ENCODE measurements at regions not wholly inside any gene's neighbourhood (a gene's known extent, or its start where the extent isn't known, plus 50 kb on each side); places are given as distances from the start of the nearest gene placed in this dataset.

DNA sequence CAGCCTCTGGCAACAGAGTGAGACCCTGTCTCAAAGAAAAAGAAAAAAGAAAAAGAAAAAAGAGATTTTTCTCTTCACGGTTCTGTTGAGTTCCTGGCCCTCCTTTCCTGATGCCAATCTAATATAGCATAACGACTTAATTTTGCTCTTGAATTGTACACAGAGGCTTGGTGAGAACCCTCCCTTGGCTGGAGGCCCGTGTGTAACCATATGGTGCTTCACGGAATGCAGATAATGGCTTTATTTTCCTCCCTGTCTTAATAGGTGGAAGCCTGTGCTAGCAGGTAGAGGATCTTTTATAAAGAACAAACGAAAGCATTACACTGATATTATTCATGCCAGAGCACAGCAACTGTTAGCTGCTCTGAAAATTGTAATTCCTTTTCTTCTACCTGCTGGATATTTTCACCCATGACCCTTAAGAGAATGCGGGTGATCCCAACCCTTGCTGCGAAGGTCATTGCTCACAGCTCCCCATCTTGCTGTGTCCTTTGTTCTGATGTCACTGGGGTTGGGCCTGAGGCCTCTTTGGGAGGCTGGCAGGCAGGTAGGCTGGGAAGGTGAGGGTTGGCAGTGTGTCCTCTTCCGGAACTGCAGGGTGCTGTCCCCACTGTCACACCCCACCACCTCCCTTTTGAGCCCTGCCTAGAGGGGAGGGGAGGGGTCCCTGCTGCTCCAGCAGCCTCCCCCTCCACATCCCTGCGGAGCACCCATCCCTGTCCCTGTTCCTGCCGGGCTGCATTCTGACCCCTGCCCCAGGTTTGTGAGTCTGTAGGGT is 83.8 kb upstream of the STOX2 start:
- H3K9me3 Mint-ChIP-seq: no peaks in the 10 kb centered on the region
- H3K4me3 Mint-ChIP-seq: no peak overlapping the region
- no peak for DNase-seq
- CTCF ChIA-PET: no interaction called here
- intact Hi-C loops (cut with micrococcal nuclease): no loop called here
- H3K27me3 Mint-ChIP-seq (ENCODE audit: low read depth): peaks cover under 1% of the 10 kb centered on the region
- H3K4me1 Mint-ChIP-seq (ENCODE audit: low read depth): no peaks in the 10 kb centered on the region
- no peaks in the 10 kb centered on the region for H3K36me3 Mint-ChIP-seq (ENCODE audit: low read depth)
- H3K27ac Mint-ChIP-seq: no peak overlapping the region

DNA sequence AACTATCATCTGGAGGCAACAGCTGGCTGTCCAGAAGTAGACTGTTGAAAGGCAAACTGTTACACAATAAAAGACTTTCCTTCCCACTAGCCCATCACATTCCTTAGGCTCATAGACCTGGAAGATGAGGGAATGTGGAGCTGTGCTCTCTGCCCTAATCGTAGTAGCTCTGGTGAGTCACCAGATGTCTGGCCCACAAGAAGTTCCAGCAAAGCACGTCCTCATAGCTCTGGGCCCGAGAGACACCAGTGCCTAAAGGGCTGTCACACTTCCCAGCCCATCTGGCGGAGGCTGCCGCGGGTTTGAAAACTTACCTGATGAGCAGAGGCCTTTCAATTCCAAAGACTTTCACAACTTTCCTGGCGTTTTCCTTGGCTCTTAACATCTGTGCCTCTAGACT is 81.7 kb upstream of the STOX2 start:
- H3K36me3 Mint-ChIP-seq (ENCODE audit: low read depth): no peaks in the 10 kb centered on the region
- no peak for DNase-seq
- peaks cover 6% of the 10 kb centered on the region for H3K4me1 Mint-ChIP-seq (ENCODE audit: low read depth)
- H3K4me3 Mint-ChIP-seq: no peak overlapping the region
- CTCF ChIA-PET: interaction anchor here (0.6 kb wide), 1 partner anchor 771 kb away, joined by 3 read pairs; no protein-coding TSS in a partner anchor
- H3K9me3 Mint-ChIP-seq: no peaks in the 10 kb centered on the region
- intact Hi-C loops (cut with micrococcal nuclease): no loop called here
- H3K27me3 Mint-ChIP-seq (ENCODE audit: low read depth): no peaks in the 10 kb centered on the region
- H3K27ac Mint-ChIP-seq: no peak overlapping the region

DNA sequence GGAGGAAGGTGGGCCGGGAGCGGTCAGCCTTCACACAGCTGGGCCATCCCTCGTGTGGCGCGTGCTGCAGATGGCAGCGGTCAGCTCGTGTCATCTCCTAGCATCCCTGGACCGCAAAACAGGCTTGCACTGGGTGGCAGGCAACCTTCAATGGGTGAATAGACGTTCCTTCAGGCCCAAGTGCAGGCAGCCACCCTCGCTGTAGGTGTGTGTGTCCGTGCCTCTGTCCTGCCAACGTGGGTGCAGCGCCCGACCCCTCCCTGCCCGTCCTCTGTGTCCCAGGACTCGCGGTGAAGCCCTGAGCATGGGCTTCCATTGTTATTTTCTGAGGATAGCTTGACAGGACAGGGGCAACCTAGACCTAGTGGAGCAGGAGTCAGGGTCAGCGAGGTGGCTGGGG is 79.8 kb upstream of the STOX2 start:
- no peaks in the 10 kb centered on the region for H3K36me3 Mint-ChIP-seq (ENCODE audit: low read depth)

DNA sequence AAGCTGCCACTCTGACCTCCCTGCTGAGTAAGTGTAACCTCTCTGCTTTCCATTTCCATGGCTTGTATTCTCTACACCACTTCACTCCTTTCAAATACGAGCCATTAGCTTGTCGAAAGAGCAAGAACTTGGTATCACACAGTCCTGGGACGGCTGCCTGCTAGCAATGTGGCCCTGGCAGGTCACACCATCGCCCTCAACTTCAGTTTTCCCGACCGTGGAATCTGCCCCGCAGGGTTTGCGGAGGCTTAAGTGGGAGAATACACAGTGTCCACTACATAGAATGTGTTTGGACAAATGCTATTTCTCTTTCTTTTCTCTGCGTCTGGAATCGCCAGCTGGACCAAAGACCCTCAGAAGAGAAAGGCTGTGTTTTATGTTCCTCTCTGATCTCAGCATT is 78.6 kb upstream of the STOX2 start:
- Mint-ChIP-seq H3K9me3 (no peaks in the 10 kb centered on the region), H3K27ac (no peak overlapping the region), H3K4me1 (ENCODE audit: low read depth) (peaks cover 9% of the 10 kb centered on the region), H3K27me3 (ENCODE audit: low read depth) (no peaks in the 10 kb centered on the region), H3K36me3 (ENCODE audit: low read depth) (no peaks in the 10 kb centered on the region), H3K4me3 (no peak overlapping the region)
- CTCF ChIA-PET: no interaction called here
- intact Hi-C loops (cut with micrococcal nuclease): no loop called here
- DNase-seq: no peak

More for the DNA sequence above, 79.8 kb upstream of the STOX2 start:
- intact Hi-C loops (cut with micrococcal nuclease): no loop called here
- Mint-ChIP-seq H3K4me3 (no peak overlapping the region), H3K27me3 (ENCODE audit: low read depth) (no peaks in the 10 kb centered on the region), H3K27ac (no peak overlapping the region), H3K4me1 (ENCODE audit: low read depth) (peaks cover 9% of the 10 kb centered on the region), H3K9me3 (no peaks in the 10 kb centered on the region)
- CTCF ChIA-PET: interaction anchor here (0.6 kb wide), 1 partner anchor 44 kb away, joined by 3 read pairs; no protein-coding TSS in a partner anchor
- DNase-seq: no peak

DNA sequence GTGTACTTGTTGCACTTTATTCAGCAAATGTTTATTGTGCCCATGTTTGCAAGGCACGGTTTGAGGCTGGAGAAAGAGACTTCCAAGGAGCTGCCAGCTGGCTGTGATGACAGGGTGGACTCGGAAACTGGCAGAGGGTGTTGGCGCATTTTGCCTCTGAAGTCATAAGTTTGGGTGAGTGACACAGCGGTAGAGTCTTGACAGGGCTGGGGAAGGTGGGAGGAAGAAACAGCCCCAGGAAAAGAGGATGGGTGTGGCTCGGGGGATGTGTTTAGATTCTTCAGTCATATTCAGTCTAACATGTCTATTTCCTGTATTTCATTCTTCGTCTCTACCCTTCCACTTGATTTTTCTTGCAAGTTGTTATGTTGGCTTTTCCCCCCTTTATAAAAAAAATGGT is 77.0 kb upstream of the STOX2 start:
- peak; percentile 23 for DNase-seq

DNA sequence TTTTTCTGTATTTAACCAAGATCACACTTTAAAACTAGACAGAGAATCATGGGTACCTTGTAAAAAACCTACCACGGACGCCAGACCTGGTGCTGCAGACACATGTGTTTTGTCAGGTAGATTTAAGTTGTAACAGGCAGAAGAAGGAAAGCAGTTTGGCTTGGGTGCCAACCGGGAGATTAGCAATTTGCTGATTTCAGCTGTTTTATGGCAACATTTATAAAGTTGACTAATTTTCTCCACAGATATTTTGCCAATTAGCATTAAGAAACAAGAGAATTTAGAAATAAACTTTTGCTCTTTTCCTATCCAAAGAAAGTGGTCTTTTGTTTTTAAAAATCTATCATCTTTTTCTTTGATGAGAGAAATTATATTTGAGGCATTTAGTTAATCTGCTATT is 76.3 kb upstream of the STOX2 start:
- intact Hi-C loops (cut with micrococcal nuclease): no loop called here
- no peaks in the 10 kb centered on the region for H3K27me3 Mint-ChIP-seq (ENCODE audit: low read depth)
- H3K36me3 Mint-ChIP-seq (ENCODE audit: low read depth): no peaks in the 10 kb centered on the region
- no peak overlapping the region for H3K27ac Mint-ChIP-seq
- no peak overlapping the region for H3K4me3 Mint-ChIP-seq
- no peak for DNase-seq
- peaks cover 9% of the 10 kb centered on the region for H3K4me1 Mint-ChIP-seq (ENCODE audit: low read depth)
- H3K9me3 Mint-ChIP-seq: no peaks in the 10 kb centered on the region
- CTCF ChIA-PET: no interaction called here

More for the DNA sequence above, 77.0 kb upstream of the STOX2 start:
- intact Hi-C loops (cut with micrococcal nuclease): no loop called here
- Mint-ChIP-seq H3K9me3 (no peaks in the 10 kb centered on the region), H3K4me1 (ENCODE audit: low read depth) (peaks cover 9% of the 10 kb centered on the region), H3K36me3 (ENCODE audit: low read depth) (no peaks in the 10 kb centered on the region), H3K27me3 (ENCODE audit: low read depth) (no peaks in the 10 kb centered on the region), H3K27ac (no peak overlapping the region), H3K4me3 (no peak overlapping the region)
- CTCF ChIA-PET: no interaction called here

DNA sequence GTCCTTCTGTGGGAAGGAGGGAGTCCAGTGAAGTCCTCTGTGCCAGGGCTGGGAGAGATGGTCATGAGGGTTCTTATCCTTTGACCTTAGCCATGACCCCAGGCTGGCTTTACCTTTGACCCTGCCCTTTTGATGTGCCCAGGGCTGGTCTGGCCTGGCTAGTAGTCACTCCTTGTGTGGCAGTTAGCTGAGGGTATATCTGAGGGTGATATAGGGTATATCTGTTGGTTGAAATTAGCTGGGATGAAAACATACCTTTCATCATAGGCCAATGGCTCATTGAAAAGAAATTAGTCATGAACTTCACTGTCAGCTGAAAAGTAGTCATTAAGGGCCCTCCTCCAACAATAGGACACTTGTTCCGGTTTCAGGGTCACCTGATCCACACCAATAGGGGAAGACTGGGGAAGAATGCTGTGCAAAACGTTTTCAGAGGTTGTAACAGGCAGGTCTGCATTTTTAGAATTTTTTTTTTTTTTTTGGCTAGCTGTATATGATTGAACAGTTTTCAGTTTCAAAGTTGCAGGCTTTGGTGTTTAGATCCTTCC is 74.6 kb upstream of the STOX2 start:
- Mint-ChIP-seq H3K4me3 (no peak overlapping the region), H3K9me3 (no peaks in the 10 kb centered on the region), H3K27me3 (ENCODE audit: low read depth) (no peaks in the 10 kb centered on the region), H3K27ac (no peak overlapping the region), H3K4me1 (ENCODE audit: low read depth) (peaks cover 9% of the 10 kb centered on the region), H3K36me3 (ENCODE audit: low read depth) (no peaks in the 10 kb centered on the region)
- no peak for DNase-seq
- intact Hi-C loops (cut with micrococcal nuclease): no loop called here
- CTCF ChIA-PET: interaction anchor here (1.1 kb wide), 1 partner anchor 339 kb away, joined by 3 read pairs; no protein-coding TSS in a partner anchor

DNA sequence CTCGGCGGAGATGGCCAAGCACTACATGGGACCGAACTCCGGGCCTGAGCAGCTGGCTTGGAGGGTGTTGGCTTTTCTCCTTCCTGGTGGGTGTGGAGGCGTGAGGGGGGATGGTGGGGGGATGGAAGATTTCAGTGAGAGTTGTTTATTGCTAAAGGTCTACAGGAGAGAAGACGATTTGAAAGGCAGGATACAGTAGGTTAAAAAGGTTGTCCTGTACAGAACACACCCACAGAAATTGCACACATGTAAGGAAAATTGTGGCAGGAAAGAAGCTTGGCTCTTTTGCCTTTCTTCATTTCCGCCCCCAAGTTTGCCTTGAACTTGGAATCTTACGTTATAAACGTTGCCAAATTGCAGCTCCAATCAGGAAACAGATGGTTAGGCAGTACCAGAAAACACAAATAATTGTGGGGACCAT is 74.1 kb upstream of the STOX2 start:
- no peaks in the 10 kb centered on the region for H3K27me3 Mint-ChIP-seq (ENCODE audit: low read depth)
- H3K4me3 Mint-ChIP-seq: no peak overlapping the region
- no peak overlapping the region for H3K27ac Mint-ChIP-seq
- DNase-seq: no peak
- CTCF ChIA-PET: interaction anchor here (1.1 to 1.7 kb wide), 2 partner anchors 9 to 338 kb away, joined by 3 to 4 read pairs; no protein-coding TSS in a partner anchor
- no peaks in the 10 kb centered on the region for H3K9me3 Mint-ChIP-seq
- intact Hi-C loops (cut with micrococcal nuclease): no loop called here
- no peaks in the 10 kb centered on the region for H3K36me3 Mint-ChIP-seq (ENCODE audit: low read depth)
- H3K4me1 Mint-ChIP-seq (ENCODE audit: low read depth): peaks cover 9% of the 10 kb centered on the region

DNA sequence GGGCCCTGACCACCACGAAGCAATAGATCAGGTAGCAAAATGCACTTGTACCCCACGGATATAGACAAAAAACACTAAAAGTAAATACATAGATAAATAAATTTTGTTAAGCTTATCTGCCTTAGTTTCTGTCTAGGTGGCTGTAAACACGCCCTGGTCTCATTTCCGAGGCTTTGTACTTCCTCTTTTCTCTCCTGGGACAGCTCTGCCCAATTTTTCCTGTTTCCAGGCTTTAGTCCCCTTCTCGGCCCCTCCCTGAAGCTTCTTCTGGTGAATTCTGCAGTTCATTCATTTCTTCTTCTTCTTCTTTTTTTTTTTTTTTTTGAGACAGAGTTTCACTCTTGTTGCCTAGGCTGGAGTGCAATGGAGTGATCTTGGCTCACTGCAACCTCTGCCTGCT is 73.4 kb upstream of the STOX2 start:
- CTCF ChIA-PET: interaction anchor here (0.7 to 1.7 kb wide), 3 partner anchors 8 to 516 kb away, joined by 3 to 4 read pairs (median 3); no protein-coding TSS in a partner anchor
- Mint-ChIP-seq H3K4me3 (no peak overlapping the region), H3K9me3 (no peaks in the 10 kb centered on the region), H3K27me3 (ENCODE audit: low read depth) (peaks cover 2% of the 10 kb centered on the region), H3K36me3 (ENCODE audit: low read depth) (no peaks in the 10 kb centered on the region), H3K4me1 (ENCODE audit: low read depth) (peaks cover 9% of the 10 kb centered on the region), H3K27ac (no peak overlapping the region)
- intact Hi-C loops (cut with micrococcal nuclease): no loop called here
- no peak for DNase-seq

DNA sequence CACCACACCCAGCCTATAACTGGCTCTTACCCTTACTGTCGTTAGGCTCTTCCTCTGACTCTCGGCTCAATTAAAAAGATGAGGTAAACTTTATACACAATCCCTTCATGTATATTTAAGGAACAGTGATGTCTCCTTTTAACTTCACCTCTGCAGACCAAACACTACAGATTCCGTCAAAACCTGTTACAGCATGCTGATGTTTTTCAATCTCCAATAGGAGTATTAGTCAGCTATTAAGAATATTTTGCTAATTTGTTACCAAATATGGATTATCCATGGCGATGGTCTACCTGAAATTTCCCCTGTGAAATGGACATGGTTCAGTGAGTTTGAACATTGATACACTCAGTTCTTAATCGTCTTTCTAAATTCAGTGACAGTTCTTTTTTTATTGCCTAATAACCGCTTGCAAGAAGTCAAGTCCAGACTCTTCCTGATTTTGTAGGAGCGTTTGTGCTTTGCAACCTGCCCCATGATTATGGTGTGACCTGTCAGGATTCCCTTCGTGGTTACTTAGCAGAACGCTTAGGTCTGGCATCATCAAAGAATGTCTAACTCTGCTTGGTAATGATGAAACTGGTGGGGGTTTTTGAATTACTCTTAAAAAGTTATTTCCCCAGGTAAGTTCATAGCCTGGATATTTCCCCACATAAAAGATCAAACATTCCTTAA is 72.2 kb upstream of the STOX2 start:
- CTCF ChIA-PET: interaction anchor here (1.7 kb wide), 1 partner anchor 7 kb away, joined by 4 read pairs; no protein-coding TSS in a partner anchor
- no peaks in the 10 kb centered on the region for H3K36me3 Mint-ChIP-seq (ENCODE audit: low read depth)
- intact Hi-C loops (cut with micrococcal nuclease): no loop called here
- H3K27ac Mint-ChIP-seq: no peak overlapping the region
- no peak for DNase-seq
- peaks cover 8% of the 10 kb centered on the region for H3K4me1 Mint-ChIP-seq (ENCODE audit: low read depth)
- H3K27me3 Mint-ChIP-seq (ENCODE audit: low read depth): peaks cover 5% of the 10 kb centered on the region
- H3K4me3 Mint-ChIP-seq: no peak overlapping the region
- H3K9me3 Mint-ChIP-seq: no peaks in the 10 kb centered on the region

DNA sequence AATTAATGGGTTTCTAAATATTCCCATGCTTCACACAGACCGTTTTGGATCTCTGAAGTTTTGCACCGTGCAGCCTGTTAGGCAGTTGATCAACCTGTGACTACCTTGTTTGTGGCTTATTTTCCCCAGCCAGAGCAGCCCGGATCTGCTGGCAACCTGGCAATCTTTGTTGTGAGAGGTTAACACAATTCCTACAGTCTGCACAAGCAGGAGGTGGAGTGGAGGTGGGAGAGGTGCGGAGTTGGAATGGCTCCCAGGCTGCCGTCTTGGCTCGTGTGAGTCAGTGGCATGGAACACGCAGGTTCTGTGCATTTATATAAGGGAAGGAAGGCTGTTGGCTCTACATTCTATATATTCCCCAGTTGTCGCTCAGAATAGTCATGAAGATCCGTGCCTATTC is 70.9 kb upstream of the STOX2 start:
- no peak overlapping the region for H3K27ac Mint-ChIP-seq
- intact Hi-C loops (cut with micrococcal nuclease): no loop called here
- no peaks in the 10 kb centered on the region for H3K36me3 Mint-ChIP-seq (ENCODE audit: low read depth)
- peaks cover 5% of the 10 kb centered on the region for H3K27me3 Mint-ChIP-seq (ENCODE audit: low read depth)
- no peak overlapping the region for H3K4me3 Mint-ChIP-seq
- CTCF ChIA-PET: interaction anchor here (0.8 kb wide), 1 partner anchor 263 kb away, joined by 3 read pairs; no protein-coding TSS in a partner anchor
- no peaks in the 10 kb centered on the region for H3K9me3 Mint-ChIP-seq
- H3K4me1 Mint-ChIP-seq (ENCODE audit: low read depth): no peaks in the 10 kb centered on the region
- no peak for DNase-seq

DNA sequence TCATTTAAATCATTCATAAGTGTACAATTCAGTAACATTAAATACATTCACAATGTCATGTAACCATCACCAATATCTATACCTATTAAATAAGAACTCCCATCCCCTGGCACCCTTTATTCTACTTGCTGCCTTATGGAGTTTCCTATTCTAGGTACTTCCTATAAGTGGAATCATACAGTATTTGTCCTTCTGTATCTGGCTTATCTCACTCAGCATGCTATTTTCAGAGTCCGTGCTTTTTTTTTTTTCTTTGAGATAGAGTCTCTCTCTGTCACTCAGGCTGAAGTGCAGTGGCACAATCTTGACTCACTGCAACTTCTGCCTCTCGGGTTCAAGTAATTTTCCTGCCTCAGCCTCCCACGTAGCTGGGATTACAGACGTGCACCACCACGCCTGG is 67.9 kb upstream of the STOX2 start:
- Mint-ChIP-seq H3K27ac (no peak overlapping the region), H3K27me3 (ENCODE audit: low read depth) (peaks cover 9% of the 10 kb centered on the region), H3K9me3 (no peaks in the 10 kb centered on the region), H3K4me3 (no peak overlapping the region), H3K36me3 (ENCODE audit: low read depth) (no peaks in the 10 kb centered on the region), H3K4me1 (ENCODE audit: low read depth) (no peaks in the 10 kb centered on the region)
- DNase-seq: no peak
- CTCF ChIA-PET: no interaction called here
- intact Hi-C loops (cut with micrococcal nuclease): no loop called here

Measured in activated naive CD4-positive, alpha-beta T cell treated with anti-CD3 and anti-CD28 coated beads for 36 hours (primary cell).